ENCODE measurements at regions not wholly inside any gene's neighbourhood (a gene's known extent, or its start where the extent isn't known, plus 50 kb on each side); places are given as distances from the start of the nearest gene placed in this dataset.
A peak's percentile ranks its signal among the peaks of the same experiment; 100 is the strongest.

DNA sequence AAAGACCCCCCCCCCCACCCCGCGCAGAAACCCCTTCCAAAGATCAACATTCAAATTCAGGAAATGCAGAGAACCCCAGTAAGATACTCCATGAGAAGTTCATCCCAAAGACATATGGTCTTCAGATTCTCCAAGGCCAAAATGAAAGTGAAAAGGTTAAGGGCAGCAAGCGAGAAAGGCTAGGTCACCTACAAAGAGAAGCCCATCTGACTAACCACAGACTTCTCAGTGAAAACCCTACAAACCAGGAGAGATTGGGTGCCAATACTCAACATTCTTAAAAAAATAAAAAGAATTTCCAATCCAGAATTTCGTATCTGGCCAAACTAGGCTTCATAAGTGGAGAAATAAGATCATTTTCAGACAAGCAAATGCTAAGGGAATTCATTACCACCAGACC lies 175.2 kb downstream of the RND3 start:
- DNase-seq (ENCODE audit: low spot score): no peak

GRCh38 chr2:150309311-150310080 lies 178.0 kb downstream of the RND3 start:
- no peak for DNase-seq (ENCODE audit: low spot score)

- DNase-seq (ENCODE audit: low spot score): no peak
These were observed 180.2 kb downstream of the RND3 start for GRCh38 chr2:150307258-150307657.

GRCh38 chr2:150303281-150303680 lies 184.2 kb downstream of the RND3 start:
- DNase-seq (ENCODE audit: low spot score): no peak

- DNase-seq (ENCODE audit: low spot score): no peak
These were observed 188.7 kb downstream of the RND3 start for GRCh38 chr2:150298571-150299305.

- DNase-seq (ENCODE audit: low spot score): peak; percentile 24
These were observed 190.5 kb downstream of the RND3 start for GRCh38 chr2:150296770-150297546.

DNA sequence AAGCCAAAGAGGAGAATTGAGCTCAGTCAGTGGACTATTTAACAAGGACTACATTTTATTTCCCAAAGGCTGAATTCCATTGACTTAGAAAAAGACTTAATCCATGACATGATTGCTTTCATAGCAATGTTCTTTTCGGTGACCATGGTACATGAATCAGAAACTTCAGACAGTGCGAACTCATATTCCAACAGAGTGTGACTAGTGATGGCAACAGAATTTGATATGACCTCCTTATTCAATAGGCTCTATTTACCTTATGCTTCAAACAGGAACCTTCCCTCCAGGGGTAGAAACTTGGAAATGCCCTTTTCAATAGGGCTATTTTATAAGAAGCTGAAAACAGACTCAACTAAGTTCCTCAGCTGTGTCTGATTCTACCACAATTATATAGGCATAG lies 191.9 kb downstream of the RND3 start:
- DNase-seq (ENCODE audit: low spot score): no peak

GRCh38 chr2:150293771-150294170 lies 193.7 kb downstream of the RND3 start:
- DNase-seq (ENCODE audit: low spot score): no peak

DNA sequence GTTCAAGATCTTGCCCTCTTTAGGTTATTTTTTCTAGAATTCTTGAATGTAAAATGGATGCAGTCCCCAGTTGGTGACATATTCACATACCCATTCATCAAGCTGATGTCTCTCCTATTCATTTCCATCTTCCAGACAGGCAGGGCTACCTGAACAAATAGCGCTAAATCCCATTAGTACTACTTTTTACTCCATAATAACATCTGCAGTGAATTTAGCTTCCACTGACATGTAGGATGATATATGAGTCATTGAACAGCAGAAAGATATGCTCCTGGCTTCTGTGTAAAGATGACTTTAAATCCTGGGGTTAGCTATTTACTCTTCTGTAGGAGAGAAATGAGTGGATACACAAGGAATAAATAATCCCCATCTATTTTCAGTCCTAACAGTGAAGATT lies 194.7 kb downstream of the RND3 start:
- no peak for DNase-seq (ENCODE audit: low spot score)

GRCh38 chr2:150292192-150292591 lies 195.3 kb downstream of the RND3 start:
- DNase-seq (ENCODE audit: low spot score): no peak

DNA sequence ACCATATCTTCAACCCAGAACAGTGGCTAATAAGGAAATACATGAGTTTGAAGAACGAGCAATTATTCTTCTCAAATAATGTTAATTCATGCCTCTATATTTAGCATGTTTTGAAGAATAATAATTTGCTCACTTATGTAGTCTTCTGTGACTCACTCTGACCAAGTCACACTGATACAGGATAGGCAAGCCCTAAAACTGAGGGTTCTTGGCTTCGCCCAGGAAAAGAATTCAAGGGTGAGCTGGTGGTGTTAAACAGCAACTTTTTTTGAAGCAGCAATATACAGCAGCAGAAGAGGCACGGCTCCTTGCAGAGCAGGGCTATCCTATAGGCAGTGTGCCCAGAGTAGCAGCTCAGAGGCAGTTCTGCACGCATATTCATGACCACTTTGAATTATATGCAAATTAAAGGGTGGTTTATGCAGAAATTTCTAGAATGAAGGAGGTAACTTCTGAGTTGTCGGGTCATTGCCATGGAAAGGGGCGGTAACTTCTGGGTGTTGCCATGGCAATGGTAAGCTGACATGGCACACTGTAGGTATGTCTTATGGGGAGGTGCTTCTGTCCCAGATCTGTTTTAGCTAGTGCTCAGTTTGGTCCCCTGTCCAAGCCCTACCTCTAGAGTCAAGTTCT lies 200.6 kb downstream of the RND3 start:
- DNase-seq (ENCODE audit: low spot score): no peak

- DNase-seq (ENCODE audit: low spot score): no peak
These were observed 203.4 kb downstream of the RND3 start for GRCh38 chr2:150284116-150284515.

- DNase-seq (ENCODE audit: low spot score): no peak
These were observed 204.6 kb downstream of the RND3 start for GRCh38 chr2:150282771-150283371.

DNA sequence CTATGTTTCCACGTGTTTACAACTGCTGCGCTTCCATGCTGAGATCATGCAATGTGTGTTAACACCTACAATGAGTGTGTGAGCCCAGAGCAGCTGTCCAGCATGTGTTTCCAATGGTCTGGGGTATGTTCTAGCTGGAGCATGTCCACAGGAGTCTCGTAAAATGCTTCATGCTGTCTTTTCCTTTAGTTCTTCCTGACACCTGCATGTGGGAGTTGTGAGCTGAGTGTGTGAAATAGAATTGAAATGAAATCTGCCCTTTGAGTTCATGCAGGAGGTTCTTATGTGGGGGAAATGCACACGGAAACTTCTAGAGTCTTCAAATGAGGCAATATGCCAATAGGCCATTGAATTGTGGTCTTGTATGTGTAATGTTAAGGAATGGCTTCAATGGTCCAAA lies 205.1 kb downstream of the RND3 start:
- no peak for DNase-seq (ENCODE audit: low spot score)

- no peak for DNase-seq (ENCODE audit: low spot score)
These were observed 207.2 kb downstream of the RND3 start for GRCh38 chr2:150280231-150280630.

DNA sequence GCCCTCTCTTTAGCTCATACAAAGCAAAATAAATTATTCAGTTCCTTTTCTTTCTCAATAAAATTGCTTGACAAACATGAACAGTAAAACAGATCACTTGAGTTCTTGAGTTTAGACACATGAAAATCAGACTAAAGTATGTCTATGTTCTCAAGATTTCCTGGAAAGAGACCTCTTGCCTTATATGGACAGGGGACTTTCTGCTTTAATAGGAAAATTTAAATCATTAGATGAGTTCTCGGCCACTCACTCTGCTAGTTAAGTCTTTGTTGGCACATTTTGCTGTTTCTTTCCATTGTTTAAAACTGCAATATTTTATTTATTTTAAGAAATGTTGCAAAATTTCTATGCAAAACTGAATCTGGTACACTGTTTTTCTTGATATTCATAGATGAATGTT lies 207.8 kb downstream of the RND3 start:
- no peak for DNase-seq (ENCODE audit: low spot score)

- no peak for DNase-seq (ENCODE audit: low spot score)
These were observed 210.7 kb downstream of the RND3 start for GRCh38 chr2:150276737-150277136.

GRCh38 chr2:150274108-150274507 lies 213.4 kb downstream of the RND3 start:
- DNase-seq (ENCODE audit: low spot score): no peak

GRCh38 chr2:150271952-150272802 lies 215.3 kb downstream of the RND3 start:
- no peak for DNase-seq (ENCODE audit: low spot score)

- no peak for DNase-seq (ENCODE audit: low spot score)
These were observed 219.6 kb downstream of the RND3 start for GRCh38 chr2:150267651-150268415.
